Hematopoietic multipotent progenitor cell treated with erythropoietin and hydrocortisone succinate and interleukin-3 and kit ligand, for 4 days (in vitro differentiated cells): ENCODE measurements at regions not wholly inside any gene's neighbourhood (a gene's known extent, or its start where the extent isn't known, plus 50 kb on each side); places are given as distances from the start of the nearest gene placed in this dataset.
A peak's percentile ranks its signal among the peaks of the same experiment; 100 is the strongest.

Experiments
- DNase-seq: peaks from one replicate; pipeline ENCODE4 v3.0.0-alpha.2; 2015

DNA sequence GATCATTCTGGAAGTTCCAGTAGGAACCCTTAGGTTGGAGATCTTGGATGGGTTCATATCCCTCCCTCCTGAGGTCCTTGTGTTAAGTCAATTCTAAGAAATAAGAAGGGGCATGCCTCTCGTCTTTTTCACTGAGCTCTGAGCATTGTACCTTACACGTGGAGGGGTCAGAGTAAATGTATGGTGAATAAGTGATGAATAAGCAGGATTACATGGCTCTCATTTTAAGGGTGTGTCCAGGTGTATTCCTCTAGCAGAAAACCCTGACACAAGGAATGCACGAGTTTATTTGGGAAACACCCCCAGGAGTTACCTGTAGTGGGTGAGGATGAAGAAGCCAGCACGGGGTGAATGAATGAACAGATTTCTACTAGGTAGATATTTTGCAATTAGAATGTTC is 400.2 kb downstream of the KIF16B start:
- no peak for DNase-seq

GRCh38 chr20:16171180-16171579 is 402.1 kb downstream of the KIF16B start:
- DNase-seq: no peak

DNA sequence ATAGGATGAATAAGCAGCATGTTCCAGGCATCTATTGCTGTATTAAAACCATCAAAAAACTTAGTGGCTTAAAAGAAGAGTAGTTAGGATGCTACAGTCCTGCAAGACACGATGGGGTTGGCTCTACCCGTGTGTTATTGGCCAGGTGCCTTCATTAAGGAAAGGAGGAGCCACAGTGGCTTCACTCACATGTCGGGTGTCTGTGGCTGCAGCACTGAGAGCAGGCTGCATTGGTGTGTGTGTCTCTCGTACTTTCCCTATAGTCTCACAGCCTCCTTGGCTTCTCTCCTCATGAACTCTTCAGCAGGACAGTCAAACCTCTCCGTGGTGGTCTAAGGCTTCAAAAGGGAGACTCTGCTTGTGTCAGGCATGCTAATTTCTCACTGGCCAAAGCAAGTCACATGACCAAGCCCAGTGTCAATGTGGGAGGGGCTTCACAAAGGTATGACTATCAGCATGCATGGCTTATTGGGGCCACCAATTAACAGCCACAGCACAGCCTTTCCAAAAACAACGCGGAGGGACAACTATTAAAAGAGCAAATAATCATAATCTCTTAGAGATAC is 402.8 kb downstream of the KIF16B start:
- DNase-seq: no peak

- no peak for DNase-seq
Observed at GRCh38 chr20:16167423-16168130, 405.7 kb downstream of the KIF16B start.

GRCh38 chr20:16166737-16167136 is 406.5 kb downstream of the KIF16B start:
- no peak for DNase-seq

- peak; percentile 19 for DNase-seq
Observed at GRCh38 chr20:16158976-16159286, 414.3 kb downstream of the KIF16B start.

DNA sequence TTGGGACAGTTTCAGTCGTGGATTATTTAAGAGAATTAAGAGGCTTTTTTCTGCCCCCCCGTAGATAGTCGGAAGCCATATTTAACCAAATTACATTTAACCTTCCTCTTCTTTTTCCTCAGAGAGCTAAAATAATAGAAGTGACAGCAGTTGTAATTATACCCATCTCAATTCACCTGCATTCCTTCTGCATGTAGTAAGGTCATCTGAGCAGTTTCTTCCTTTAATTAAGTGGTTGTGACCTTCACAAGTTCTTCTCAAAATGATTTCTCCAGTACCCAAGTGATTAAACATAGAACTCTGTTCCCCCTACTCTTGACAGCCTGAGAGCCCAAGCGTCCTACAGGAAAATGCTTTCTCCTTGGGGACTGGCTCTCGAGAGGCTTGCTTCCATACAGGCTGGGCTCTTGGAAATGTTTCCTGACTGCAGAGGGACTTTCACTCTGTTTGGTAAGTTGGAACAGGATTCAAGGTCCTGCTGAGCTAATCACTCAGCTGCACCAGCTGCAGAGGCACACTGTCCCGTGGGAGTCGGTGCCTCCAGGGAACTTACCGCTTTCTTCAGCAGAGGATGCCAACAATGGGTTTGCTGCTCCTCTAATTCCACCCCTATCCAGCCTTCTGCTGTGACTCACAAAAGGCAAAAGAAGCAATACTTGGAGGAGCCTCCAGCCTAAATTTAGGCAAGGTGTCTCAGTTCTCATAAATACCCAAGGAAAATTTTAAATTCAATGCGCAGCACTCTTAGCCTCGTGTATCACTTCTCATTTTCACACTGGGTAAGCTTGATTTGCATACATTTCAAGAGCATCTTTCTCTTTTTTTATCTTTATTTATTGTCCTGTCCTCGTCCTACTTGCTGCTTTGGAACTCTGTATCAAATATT is 414.9 kb downstream of the KIF16B start:
- no peak for DNase-seq

GRCh38 chr20:16147916-16148315 is 425.3 kb downstream of the KIF16B start:
- DNase-seq: no peak

- peak; percentile 10 for DNase-seq
Observed at GRCh38 chr20:16147216-16147615, 426.0 kb downstream of the KIF16B start.

- no peak for DNase-seq
Observed at GRCh38 chr20:16145919-16146318, 427.3 kb downstream of the KIF16B start.

DNA sequence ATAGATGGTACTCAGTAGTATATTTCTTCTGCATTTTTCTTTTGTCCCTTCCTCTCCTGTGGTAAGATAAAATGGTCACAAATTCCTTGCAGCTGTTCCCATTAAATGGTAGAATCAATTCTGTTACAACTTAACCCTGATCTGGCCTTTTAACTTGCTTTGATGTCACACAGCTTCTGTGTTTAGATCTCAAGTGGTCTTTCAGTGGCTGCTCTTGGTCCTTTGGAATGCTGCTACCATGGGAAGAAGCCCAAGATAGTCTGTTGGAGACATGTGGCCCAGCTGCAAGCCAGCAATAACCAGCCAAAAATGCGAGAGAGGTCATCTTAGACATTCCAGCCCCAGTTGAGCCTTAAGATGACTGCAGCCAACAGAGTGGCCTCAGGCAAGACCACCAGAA is 429.7 kb downstream of the KIF16B start:
- DNase-seq: no peak

DNA sequence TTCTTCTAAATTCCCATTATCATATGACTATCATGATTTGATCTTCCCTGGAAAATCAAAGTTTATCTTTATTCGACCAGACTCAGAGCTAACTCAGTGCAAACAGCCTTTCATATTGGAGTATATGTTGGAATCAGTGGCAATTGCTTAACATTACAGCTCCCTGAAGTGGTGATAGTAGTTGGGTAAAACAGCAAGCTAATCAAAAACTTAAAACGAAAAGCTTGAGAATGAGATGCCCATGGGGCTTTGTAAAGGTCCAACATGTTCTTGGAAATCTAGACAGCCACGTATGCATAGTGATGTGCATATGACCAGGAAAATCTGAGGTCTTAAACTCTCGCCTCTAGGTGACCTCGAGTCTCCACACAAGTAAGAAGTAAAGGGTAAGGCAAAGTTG is 437.6 kb downstream of the KIF16B start:
- no peak for DNase-seq

GRCh38 chr20:16132036-16132798 is 441.0 kb downstream of the KIF16B start:
- peak; percentile 17 for DNase-seq

DNA sequence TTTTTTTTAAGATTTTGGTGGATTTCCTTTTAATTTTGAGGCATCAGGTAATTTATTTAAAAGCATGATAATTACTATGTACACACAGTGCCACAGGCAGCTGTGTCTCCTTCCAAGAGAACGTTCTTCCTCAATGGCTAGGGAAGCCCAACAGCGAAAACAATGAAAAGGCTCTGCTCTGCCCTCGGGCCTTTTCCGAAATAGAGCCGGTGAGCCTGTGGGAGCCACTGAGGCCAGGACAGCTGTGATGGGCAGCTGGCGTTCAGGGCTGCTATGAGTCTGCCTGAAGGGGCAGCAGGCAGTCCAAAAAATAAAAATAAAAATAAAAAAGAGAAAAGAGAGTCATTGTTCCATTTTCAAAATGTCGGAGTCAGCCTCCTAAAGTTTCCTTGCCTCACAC is 443.8 kb downstream of the KIF16B start:
- DNase-seq: no peak

DNA sequence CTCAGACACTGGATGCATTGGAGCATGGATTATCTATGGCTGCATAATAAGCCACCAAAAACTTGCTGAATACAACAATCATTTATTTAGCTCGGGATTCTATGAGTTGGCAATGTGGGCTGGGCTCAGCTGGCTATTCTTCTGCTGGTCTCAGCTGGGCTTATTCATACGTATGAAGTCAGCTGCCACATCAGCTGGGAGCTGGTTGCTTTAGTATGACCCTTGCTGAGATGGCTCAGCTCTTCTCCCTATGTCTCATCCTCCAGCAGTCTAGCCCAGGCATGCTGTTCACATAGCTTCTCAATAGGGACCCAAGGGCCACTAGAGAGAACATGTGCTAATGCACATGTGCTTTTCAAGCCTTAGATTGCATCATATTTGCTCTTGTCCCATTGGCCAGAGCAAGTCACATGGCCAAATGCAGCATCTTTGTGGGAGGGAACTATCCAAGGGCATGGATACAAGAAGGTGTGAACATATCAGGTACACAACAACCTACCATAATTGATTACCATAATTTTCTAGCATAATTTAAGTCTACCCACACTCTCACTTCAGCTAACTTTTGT is 444.6 kb downstream of the KIF16B start:
- no peak for DNase-seq

DNA sequence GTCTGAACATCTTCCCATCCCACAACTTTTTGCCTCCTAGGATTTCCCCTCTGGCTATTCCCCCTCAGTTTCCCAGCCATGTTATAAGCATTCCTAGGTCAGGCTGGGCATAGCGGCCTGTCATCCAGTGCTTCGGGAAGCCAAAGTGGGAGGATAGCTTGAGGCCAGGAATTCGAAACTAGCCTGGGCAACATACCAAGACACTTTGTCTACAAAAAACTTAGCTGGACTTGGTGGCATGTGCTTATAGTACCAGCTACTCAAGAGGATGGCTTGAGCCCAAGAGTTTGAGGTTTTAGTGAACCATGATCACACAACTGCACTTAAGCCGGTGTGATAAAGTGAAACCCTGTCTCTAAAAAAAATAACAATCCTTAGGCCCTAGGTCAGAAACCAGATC is 447.4 kb downstream of the KIF16B start:
- DNase-seq: no peak

DNA sequence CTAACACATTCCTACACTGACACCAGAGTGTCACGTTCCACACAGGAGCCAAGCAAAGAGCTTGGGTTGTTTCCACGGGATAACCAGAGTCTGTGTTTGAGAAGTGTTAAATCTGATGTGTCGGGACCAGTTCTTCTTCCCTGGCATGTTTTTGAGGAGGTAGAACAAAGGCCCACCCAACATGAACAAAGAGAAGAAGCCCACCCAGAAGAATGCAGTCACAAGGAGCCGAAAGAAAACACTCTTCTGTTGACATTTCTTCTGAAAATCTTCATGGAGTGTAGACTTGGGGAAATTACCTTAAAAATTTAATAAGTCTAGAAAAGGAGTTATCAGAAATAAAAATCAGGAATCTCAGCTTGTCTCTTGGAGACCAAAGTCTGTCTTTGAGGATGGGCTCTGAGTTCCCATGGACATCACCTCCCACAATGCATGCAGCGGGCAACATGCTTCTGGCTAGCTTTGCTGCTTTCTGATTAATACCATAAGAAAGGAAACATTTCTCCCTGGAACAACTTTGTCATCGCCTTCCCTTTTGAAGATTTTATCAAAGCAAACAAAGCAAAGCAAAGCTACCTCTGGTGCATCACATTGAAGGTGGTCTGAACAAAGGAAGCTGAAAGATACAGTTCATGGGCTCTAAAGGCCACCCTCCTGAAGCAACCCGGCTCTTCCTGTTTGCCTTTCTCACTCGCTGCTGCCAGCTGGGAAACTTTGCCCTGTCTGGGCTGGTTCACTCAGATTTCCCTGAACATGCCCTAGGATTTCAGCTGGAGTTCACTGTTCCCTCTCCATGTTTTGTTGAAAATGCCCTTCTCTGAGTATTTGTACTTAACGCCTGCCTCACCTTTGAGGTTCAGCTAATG is 448.1 kb downstream of the KIF16B start:
- no peak for DNase-seq

GRCh38 chr20:16124491-16124890 is 448.8 kb downstream of the KIF16B start:
- no peak for DNase-seq

- no peak for DNase-seq
Observed at GRCh38 chr20:16123623-16124022, 449.6 kb downstream of the KIF16B start.

GRCh38 chr20:16119909-16120308 is 453.3 kb downstream of the KIF16B start:
- DNase-seq: no peak

DNA sequence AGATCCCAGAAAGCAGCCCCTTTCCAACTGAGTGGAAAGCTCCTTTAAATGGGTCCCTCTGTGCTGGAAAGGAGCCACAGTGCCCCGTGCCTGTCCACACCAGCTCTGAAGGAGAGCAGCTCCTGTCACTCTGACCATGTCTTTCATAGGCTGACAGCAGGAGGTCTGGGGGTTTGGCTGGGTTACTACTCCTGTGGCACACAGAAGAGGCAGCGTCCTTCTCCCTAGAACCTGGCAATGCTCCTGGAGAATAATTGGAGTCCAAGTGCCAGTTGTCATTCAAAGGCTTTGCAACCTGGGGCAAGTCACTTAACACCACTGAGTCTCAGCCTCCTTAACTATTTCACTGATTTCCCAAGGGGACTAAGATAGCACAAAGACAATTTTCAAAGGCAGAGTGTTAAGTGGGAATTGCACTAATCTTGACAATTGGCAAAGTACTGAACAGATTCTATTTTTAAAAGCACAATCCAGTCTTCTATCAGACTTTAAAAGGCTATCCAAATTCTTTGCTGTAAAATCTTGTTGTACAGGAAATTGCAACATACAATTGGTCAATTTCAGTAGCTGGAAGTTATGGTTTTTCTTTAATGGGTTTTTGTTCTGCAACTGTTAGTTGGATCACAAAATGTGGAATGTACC is 457.2 kb downstream of the KIF16B start:
- no peak for DNase-seq

DNA sequence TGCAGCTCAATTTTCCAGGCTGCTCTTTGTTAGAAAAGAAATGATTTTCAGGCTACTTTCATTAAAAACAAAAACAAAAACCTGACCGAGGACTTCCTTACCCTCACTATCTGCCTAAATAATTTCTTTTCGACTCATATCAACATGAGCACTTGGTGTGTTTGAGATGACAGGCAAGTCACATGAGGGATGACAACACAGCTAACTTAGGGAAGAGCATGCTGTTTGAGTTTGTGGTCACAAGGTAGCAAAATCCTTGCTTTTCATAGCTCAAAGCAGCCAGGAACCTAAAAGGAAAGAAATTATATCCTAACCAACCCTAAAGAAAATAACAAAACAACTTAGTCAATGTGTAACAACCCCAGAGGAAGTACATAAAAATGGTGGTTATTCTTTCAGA is 459.5 kb downstream of the KIF16B start:
- no peak for DNase-seq
